Nucleus accumbens (tissue), 56 donors: ENCODE measurements at regions not wholly inside any gene's neighbourhood (a gene's known extent, or its start where the extent isn't known, plus 50 kb on each side); places are given as distances from the start of the nearest gene placed in this dataset.
"Not testable (repeated sequence)": the region's sequence is repeated elsewhere in the genome, so short reads cannot be mapped to it uniquely, and the experiment has no call there.

Source experiments
- DNase-seq, 56 donors: peaks; one replicate each; lab custom pipeline; 2025; lab: John Stamatoyannopoulos, UW

- no peak for DNase-seq
Observed at GRCh38 chr2:83229443-83229842, 1229.6 kb downstream of the SUCLG1 start.

- DNase-seq, result peak in 1 of 56 donors; percentile 4
Observed at GRCh38 chr2:83224591-83225200, 1234.4 kb downstream of the SUCLG1 start.

GRCh38 chr2:83221258-83221657 lies 1237.8 kb downstream of the SUCLG1 start:
- DNase-seq, result no peak

GRCh38 chr2:83217854-83218253 lies 1241.2 kb downstream of the SUCLG1 start:
- no peak for DNase-seq

GRCh38 chr2:83196225-83196624 lies 1262.9 kb downstream of the SUCLG1 start:
- no peak for DNase-seq

GRCh38 chr2:83191316-83191715 lies 1267.8 kb downstream of the SUCLG1 start:
- DNase-seq, result no peak

- no peak for DNase-seq
Observed at GRCh38 chr2:83186105-83186760, 1272.8 kb downstream of the SUCLG1 start.

GRCh38 chr2:83180862-83181530 lies 1278.1 kb downstream of the SUCLG1 start:
- not testable (repeated sequence) for DNase-seq

GRCh38 chr2:83176539-83176938 lies 1282.5 kb downstream of the SUCLG1 start:
- DNase-seq, result no peak

- no peak for DNase-seq
Observed at GRCh38 chr2:83172841-83173240, 1286.2 kb downstream of the SUCLG1 start.

GRCh38 chr2:83168377-83168776 lies 1290.7 kb downstream of the SUCLG1 start:
- DNase-seq, result no peak

- no peak for DNase-seq
Observed at GRCh38 chr2:83162421-83162820, 1296.7 kb downstream of the SUCLG1 start.

GRCh38 chr2:83160571-83160970 lies 1298.5 kb downstream of the SUCLG1 start:
- no peak for DNase-seq

GRCh38 chr2:83155826-83156225 lies 1303.3 kb downstream of the SUCLG1 start:
- no peak for DNase-seq

GRCh38 chr2:83143946-83144345 lies 1315.1 kb downstream of the SUCLG1 start:
- DNase-seq, result no peak

- no peak for DNase-seq
Observed at GRCh38 chr2:83142934-83143333, 1316.1 kb downstream of the SUCLG1 start.

GRCh38 chr2:83115606-83116005 lies 1343.5 kb downstream of the SUCLG1 start:
- DNase-seq, result no peak

GRCh38 chr2:83115155-83115554 lies 1343.9 kb downstream of the SUCLG1 start:
- DNase-seq, result no peak

GRCh38 chr2:83113953-83114352 lies 1345.1 kb downstream of the SUCLG1 start:
- DNase-seq, result no peak

- DNase-seq, result no peak
Observed at GRCh38 chr2:83112858-83113257, 1346.2 kb downstream of the SUCLG1 start.

GRCh38 chr2:83109284-83109683 lies 1349.8 kb downstream of the SUCLG1 start:
- DNase-seq, result no peak

GRCh38 chr2:83106853-83107252 lies 1352.2 kb downstream of the SUCLG1 start:
- DNase-seq, result no peak
